ENCODE measurements at regions not wholly inside any gene's neighbourhood (a gene's known extent, or its start where the extent isn't known, plus 50 kb on each side); places are given as distances from the start of the nearest gene placed in this dataset.

DNA sequence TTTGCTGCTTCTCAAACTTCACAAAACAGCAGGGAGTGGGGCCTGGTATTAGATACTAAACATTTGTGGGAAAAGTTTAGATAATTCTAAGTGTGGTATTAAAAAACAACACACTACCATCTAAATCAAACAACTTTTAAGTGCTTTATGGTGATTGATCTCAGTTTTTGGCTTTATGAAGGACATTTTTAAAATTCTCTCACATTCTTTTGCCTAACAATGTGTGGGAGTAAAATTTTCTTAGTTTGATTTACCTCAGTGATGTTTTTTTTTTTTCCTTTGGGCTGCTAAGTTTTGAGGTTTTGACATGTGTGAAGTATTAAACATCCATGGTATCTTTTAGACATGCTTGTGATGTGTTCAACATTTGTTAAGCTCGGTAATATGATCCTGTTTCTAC is 116.2 kb downstream of the DISP1 start:
- Histone ChIP-seq H3K27ac (replicated peaks) (peak overlapping the region; percentile 62), H3K36me3 (no peaks in the 10 kb centered on the region), H3K27me3 (ENCODE audit: low read depth) (no peaks in the 10 kb centered on the region), H3K4me3 (peak overlapping the region; percentile 62), H3K9me3 (replicated peaks) (no peaks in the 10 kb centered on the region), H3K4me1 (peaks cover 77% of the 10 kb centered on the region)
- TF ChIP-seq, protein P1, sequence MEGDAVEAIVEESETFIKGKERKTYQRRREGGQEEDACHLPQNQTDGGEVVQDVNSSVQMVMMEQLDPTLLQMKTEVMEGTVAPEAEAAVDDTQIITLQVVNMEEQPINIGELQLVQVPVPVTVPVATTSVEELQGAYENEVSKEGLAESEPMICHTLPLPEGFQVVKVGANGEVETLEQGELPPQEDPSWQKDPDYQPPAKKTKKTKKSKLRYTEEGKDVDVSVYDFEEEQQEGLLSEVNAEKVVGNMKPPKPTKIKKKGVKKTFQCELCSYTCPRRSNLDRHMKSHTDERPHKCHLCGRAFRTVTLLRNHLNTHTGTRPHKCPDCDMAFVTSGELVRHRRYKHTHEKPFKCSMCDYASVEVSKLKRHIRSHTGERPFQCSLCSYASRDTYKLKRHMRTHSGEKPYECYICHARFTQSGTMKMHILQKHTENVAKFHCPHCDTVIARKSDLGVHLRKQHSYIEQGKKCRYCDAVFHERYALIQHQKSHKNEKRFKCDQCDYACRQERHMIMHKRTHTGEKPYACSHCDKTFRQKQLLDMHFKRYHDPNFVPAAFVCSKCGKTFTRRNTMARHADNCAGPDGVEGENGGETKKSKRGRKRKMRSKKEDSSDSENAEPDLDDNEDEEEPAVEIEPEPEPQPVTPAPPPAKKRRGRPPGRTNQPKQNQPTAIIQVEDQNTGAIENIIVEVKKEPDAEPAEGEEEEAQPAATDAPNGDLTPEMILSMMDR (IDR thresholded peaks at IDR 0.05; ENCODE audit: borderline replicate concordance): no peak
- no peak for DNase-seq
- intact Hi-C loops (cut with micrococcal nuclease): no loop called here

DNA sequence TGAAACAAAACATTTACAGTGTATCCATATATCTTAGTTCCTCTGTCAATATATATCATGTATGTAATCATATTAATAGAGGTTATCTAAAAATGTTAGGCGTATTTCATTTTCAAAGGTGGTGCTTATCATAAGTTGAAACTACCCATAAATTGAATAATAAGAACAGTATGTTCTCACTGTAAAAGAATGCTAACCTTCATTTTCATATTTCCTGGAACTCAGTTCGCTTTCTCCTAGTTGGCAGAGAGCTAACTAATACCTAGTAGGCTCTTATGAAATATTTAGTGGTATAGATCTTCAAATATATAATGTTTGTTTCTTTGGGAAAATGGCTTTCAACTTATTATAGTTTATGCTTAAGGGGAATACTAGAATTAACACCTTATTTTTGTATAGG is 118.4 kb downstream of the DISP1 start:
- TF ChIP-seq, protein P1 (IDR thresholded peaks at IDR 0.05; ENCODE audit: borderline replicate concordance): no peak
- no peak for DNase-seq
- Histone ChIP-seq H3K36me3 (no peaks in the 10 kb centered on the region), H3K27ac (replicated peaks) (peak overlapping the region; percentile 38), H3K4me3 (no peak overlapping the region), H3K27me3 (ENCODE audit: low read depth) (no peaks in the 10 kb centered on the region), H3K4me1 (peaks cover 65% of the 10 kb centered on the region), H3K9me3 (replicated peaks) (no peaks in the 10 kb centered on the region)
- intact Hi-C loops (cut with micrococcal nuclease): no loop called here

DNA sequence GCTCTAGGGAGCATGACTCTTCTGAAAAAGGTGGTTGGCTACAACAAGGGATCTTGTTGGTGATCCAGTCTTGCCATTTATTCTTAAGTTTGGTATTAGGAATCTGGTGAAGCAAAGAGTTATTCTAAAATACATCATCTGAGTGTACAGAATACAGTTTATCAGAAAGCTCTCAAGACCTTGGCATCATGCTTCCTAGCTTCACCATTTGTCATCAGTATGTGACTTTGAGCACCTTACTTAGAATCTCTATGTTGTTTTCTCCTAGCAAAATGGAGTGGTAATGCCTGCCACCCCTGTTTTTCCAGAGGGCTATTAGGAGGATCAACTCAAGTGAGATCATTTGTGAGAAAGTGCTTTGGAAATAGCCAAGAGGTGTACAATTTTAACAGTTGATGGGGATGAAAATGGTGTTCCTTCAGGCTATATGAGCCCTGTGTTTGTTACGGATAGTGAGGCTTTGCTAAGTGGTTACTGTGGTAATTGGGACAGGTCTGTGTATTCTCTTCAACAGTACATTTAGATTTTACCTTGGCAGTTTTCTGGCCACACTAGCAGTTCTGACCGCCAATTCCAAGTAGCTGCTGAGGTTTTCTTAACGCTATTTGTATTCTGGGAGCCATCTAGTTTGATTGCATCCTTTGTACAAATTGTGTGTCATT is 120.5 kb downstream of the DISP1 start:
- H3K4me1 ChIP-seq: peaks cover 51% of the 10 kb centered on the region
- no peak for DNase-seq
- no peaks in the 10 kb centered on the region for H3K9me3 ChIP-seq (replicated peaks)
- H3K36me3 ChIP-seq: no peaks in the 10 kb centered on the region
- intact Hi-C loops (cut with micrococcal nuclease): no loop called here
- TF ChIP-seq, protein P1 (IDR thresholded peaks at IDR 0.05; ENCODE audit: borderline replicate concordance): no peak
- H3K27me3 ChIP-seq (ENCODE audit: low read depth): no peaks in the 10 kb centered on the region
- H3K27ac ChIP-seq (replicated peaks): peak overlapping the region; percentile 13
- no peak overlapping the region for H3K4me3 ChIP-seq

DNA sequence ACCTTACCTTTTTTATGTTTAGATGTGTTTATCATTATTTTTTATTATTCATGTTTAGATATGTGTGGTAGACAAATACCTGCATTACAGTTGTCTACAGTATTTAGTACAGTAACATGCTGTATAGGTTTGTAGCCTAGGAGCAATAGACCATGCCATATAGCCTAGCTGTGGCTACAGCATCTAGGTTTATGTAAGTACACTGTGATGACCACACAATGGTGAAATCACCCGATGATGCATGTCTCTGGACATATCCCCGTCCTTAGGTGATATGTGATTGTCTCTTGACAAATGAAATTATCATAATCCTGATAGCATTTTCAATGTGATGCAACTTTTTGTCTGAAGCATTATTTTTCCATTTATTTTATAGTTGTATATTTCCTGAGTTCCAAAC is 121.2 kb downstream of the DISP1 start:
- intact Hi-C loops (cut with micrococcal nuclease): no loop called here
- DNase-seq: no peak
- TF ChIP-seq, protein P1 (IDR thresholded peaks at IDR 0.05; ENCODE audit: borderline replicate concordance): no peak
- Histone ChIP-seq H3K4me1 (peaks cover 48% of the 10 kb centered on the region), H3K36me3 (no peaks in the 10 kb centered on the region), H3K4me3 (no peak overlapping the region), H3K27ac (replicated peaks) (no peak overlapping the region), H3K9me3 (replicated peaks) (no peaks in the 10 kb centered on the region), H3K27me3 (ENCODE audit: low read depth) (no peaks in the 10 kb centered on the region)

DNA sequence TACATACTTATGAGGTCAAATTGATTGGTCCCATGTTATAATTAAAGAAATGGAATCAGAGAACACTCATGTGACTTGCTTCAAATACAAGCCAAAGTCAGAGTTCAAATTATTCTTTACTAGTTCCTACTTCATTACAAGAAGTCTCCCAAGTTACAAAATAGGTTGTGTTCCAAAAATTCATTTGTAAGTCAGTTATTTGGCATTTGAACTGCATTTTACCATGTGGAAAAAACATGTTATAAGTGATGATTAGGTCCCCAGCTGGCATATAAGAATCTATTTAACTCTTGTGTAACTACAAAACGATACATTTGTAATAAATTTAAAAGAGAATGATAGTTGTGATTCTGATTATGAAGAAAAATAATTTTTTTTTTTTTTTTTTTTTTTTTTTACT is 124.1 kb downstream of the DISP1 start:
- no peak for DNase-seq
- H3K4me1 ChIP-seq: peaks cover 20% of the 10 kb centered on the region
- H3K27me3 ChIP-seq (ENCODE audit: low read depth): no peaks in the 10 kb centered on the region
- intact Hi-C loops (cut with micrococcal nuclease): no loop called here
- no peak overlapping the region for H3K4me3 ChIP-seq
- no peak overlapping the region for H3K27ac ChIP-seq (replicated peaks)
- peaks cover 15% of the 10 kb centered on the region for H3K36me3 ChIP-seq
- TF ChIP-seq, protein P1 (IDR thresholded peaks at IDR 0.05; ENCODE audit: borderline replicate concordance): no peak
- H3K9me3 ChIP-seq (replicated peaks): no peaks in the 10 kb centered on the region
